ENCODE measurements at regions not wholly inside any gene's neighbourhood (a gene's known extent, or its start where the extent isn't known, plus 50 kb on each side); places are given as distances from the start of the nearest gene placed in this dataset.

GRCh38 chr2:241951920-241952319 lies 82.4 kb downstream of the RTP5 start:
- no peak for TF ChIP-seq CTCF (IDR thresholded peaks at IDR 0.05; ENCODE audit: insufficient read depth, low read length, missing control alignments)
- ChIA-PET POLR2A (no interaction called here), CTCF (interaction anchor here (1.3 to 3.2 kb wide), 11 partner anchors 9 to 49 kb away, joined by 3 to 49 read pairs (median 4); no protein-coding TSS in a partner anchor)
- no peak overlapping the region for H3K4me3 ChIP-seq (ENCODE audit: low read depth, low read length)
- DNase-seq (ENCODE audit: low read depth, low spot score) = no peak

- CTCF ChIA-PET = interaction anchor here (1.5 to 3.2 kb wide), 6 partner anchors 8 to 27 kb away, joined by 3 to 49 read pairs (median 8); no protein-coding TSS in a partner anchor
- POLR2A ChIA-PET = no interaction called here
- DNase-seq (ENCODE audit: low read depth, low spot score) = no peak
- TF ChIP-seq CTCF (IDR thresholded peaks at IDR 0.05; ENCODE audit: insufficient read depth, low read length, missing control alignments) = no peak
- no peak overlapping the region for H3K4me3 ChIP-seq (ENCODE audit: low read depth, low read length)
These were observed 83.3 kb downstream of the RTP5 start for GRCh38 chr2:241952816-241953215.

- CTCF ChIA-PET = interaction anchor here (3.2 kb wide), 1 partner anchor 7 kb away, joined by 49 read pairs; no protein-coding TSS in a partner anchor
- TF ChIP-seq CTCF (IDR thresholded peaks at IDR 0.05; ENCODE audit: insufficient read depth, low read length, missing control alignments) = no peak
- H3K4me3 ChIP-seq (ENCODE audit: low read depth, low read length) = no peak overlapping the region
- no peak for DNase-seq (ENCODE audit: low read depth, low spot score)
- POLR2A ChIA-PET = no interaction called here
These were observed 83.9 kb downstream of the RTP5 start for GRCh38 chr2:241953324-241953928.

GRCh38 chr2:241956521-241957110 lies 87.1 kb downstream of the RTP5 start:
- TF ChIP-seq CTCF (IDR thresholded peaks at IDR 0.05; ENCODE audit: insufficient read depth, low read length, missing control alignments) = no peak
- ChIA-PET CTCF (no interaction called here), POLR2A (no interaction called here)
- no peak overlapping the region for H3K4me3 ChIP-seq (ENCODE audit: low read depth, low read length)
- no peak for DNase-seq (ENCODE audit: low read depth, low spot score)

- no peak for DNase-seq (ENCODE audit: low read depth, low spot score)
- no peak overlapping the region for H3K4me3 ChIP-seq (ENCODE audit: low read depth, low read length)
- ChIA-PET CTCF (no interaction called here), POLR2A (no interaction called here)
- TF ChIP-seq CTCF (IDR thresholded peaks at IDR 0.05; ENCODE audit: insufficient read depth, low read length, missing control alignments) = no peak
These were observed 87.7 kb downstream of the RTP5 start for GRCh38 chr2:241957276-241957675.

- H3K4me3 ChIP-seq (ENCODE audit: low read depth, low read length) = no peak overlapping the region
- ChIA-PET CTCF (interaction anchor here (1.6 to 4.6 kb wide), 2 partner anchors 7 to 53 kb away, joined by 3 to 49 read pairs; no protein-coding TSS in a partner anchor), POLR2A (no interaction called here)
- no peak for TF ChIP-seq CTCF (IDR thresholded peaks at IDR 0.05; ENCODE audit: insufficient read depth, low read length, missing control alignments)
- no peak for DNase-seq (ENCODE audit: low read depth, low spot score)
These were observed 89.5 kb downstream of the RTP5 start for GRCh38 chr2:241958818-241959545.
